ENCODE measurements at regions not wholly inside any gene's neighbourhood (a gene's known extent, or its start where the extent isn't known, plus 50 kb on each side); places are given as distances from the start of the nearest gene placed in this dataset.

GRCh38 chr11:119531056-119531455 lies 108.1 kb upstream of the THY1 start:
- no peak for TF ChIP-seq CTCF (IDR thresholded peaks at IDR 0.05)
- TF ChIP-seq POLR2AphosphoS5 (IDR thresholded peaks at IDR 0.05), result no peak
- TF ChIP-seq EP300 (IDR thresholded peaks at IDR 0.05), result no peak
